ENCODE measurements at regions not wholly inside any gene's neighbourhood (a gene's known extent, or its start where the extent isn't known, plus 50 kb on each side); places are given as distances from the start of the nearest gene placed in this dataset.
A peak's percentile ranks its signal among the peaks of the same experiment; 100 is the strongest.

DNA sequence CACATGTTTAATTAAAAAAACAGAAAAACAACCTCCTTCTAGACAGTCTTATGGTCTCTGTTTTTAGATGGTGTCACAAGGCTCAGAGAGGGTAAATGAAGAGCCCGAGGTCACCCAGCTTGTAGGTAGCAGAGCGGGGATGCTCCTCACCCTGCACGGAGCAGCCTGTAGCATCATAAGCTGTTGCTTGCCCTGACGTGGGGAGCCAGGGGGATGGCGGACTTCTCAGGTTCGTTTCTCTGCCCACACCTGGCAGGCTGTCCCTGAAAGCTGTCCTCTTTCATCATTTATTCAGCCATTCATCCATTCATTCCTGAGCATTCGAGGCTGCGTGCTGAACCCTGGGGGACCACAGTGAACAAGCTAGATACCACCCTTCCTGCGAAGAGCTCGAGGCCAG lies 75.7 kb upstream of the KSR1 start:
- H3K27ac ChIP-seq: peak overlapping the region; percentile 32 to 64
- in situ Hi-C loops (cut with MboI; ENCODE audit: low pct_unique_long_range_greater_than_20kb in 2 of 9, low sequenced_read_pairs in 9 of 9, unreplicated experiment in 9 of 9): loop anchor here in 1 of 9 experiments (25.0 kb wide), 1 partner anchor 207 kb away; no protein-coding TSS in a partner anchor
- H3K4me1 ChIP-seq (replicated peaks in 1 of 2): peaks cover 20% of the 10 kb centered on the region in 2 donors
- peak in 4 of 8 experiments; percentile 7 to 37 (median 22) for ATAC-seq (replicated peaks in 6 of 8)
- no peak overlapping the region for H3K4me3 ChIP-seq
- WGBS, 10 experiments: 53 to 90% (median 76%) methylated on average over 2 to 8 of the region's 10 CpGs; no CpG with 5 or more reads in 6 of the 10 experiments

DNA sequence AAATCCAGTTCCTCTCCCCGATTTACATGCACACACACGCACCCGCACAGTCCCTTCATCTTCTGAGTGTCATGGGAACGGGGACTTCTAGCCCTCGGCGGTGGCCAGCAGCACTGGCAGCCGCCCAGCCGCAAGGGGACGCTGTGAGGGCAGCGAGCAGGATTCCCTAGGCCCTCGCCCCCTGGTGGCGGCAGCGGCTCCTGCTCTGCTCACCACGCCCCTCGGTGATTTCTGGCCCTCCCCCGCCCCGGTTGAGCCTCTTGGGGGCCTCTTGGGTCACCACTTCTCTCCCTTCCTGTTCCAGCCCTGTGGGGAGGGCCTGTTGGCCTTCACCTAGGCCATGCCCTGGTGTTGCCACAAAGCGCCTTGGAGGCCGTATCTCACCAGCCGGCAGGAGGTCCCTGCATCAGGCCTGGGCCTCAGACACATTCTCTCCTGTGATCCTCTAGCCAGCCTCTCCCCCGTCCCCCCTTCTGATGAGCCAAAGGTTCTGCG lies 75.2 kb upstream of the KSR1 start:
- 40 to 100% (median 57%) methylated on average over 1 to 6 of the region's 22 CpGs; no CpG with 5 or more reads in 5 of the 10 experiments for WGBS, 10 experiments
- ATAC-seq (replicated peaks in 6 of 8): peak in 6 of 8 experiments; percentile 31 to 67 (median 48)
- in situ Hi-C loops (cut with MboI; ENCODE audit: low pct_unique_long_range_greater_than_20kb in 2 of 9, low sequenced_read_pairs in 9 of 9, unreplicated experiment in 9 of 9): loop anchor here in 1 of 9 experiments (25.0 kb wide), 1 partner anchor 206 kb away; no protein-coding TSS in a partner anchor
- Histone ChIP-seq H3K4me1 (replicated peaks in 1 of 2) (peaks cover 20% of the 10 kb centered on the region in 2 donors), H3K27ac (peak overlapping the region in 1 of 2 donors; percentile 32), H3K4me3 (no peak overlapping the region)

DNA sequence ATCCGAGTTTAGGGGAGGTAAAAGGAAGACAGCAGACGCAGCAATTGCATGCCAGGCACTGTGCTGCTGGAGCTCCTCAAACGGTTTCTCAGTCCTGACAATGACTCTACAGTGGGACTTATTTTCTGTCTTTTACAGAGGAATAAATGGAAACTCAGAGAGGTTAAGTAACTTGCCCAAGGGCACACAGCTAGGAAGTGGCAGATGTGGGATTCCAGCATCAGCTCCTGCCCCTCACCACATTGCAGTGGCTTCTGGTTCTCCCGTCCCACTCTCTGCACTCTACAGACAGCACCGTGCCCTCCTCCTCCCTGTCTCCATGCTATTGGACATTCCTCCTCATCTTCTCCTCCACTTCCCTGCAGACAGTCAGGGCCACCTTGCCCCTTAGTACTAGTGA lies 74.2 kb upstream of the KSR1 start:
- ATAC-seq (replicated peaks in 6 of 8): no peak
- in situ Hi-C loops (cut with MboI; ENCODE audit: low pct_unique_long_range_greater_than_20kb in 2 of 9, low sequenced_read_pairs in 9 of 9, unreplicated experiment in 9 of 9): loop anchor here in 1 of 9 experiments (25.0 kb wide), 1 partner anchor 205 kb away; no protein-coding TSS in a partner anchor
- 89 to 100% (median 97%) methylated on average over 1 to 5 of the region's 5 CpGs; no CpG with 5 or more reads in 2 of the 10 experiments for WGBS, 10 experiments
- Histone ChIP-seq H3K4me1 (replicated peaks in 1 of 2) (peaks cover 20% of the 10 kb centered on the region in 2 donors), H3K27ac (no peak overlapping the region), H3K4me3 (no peak overlapping the region)

DNA sequence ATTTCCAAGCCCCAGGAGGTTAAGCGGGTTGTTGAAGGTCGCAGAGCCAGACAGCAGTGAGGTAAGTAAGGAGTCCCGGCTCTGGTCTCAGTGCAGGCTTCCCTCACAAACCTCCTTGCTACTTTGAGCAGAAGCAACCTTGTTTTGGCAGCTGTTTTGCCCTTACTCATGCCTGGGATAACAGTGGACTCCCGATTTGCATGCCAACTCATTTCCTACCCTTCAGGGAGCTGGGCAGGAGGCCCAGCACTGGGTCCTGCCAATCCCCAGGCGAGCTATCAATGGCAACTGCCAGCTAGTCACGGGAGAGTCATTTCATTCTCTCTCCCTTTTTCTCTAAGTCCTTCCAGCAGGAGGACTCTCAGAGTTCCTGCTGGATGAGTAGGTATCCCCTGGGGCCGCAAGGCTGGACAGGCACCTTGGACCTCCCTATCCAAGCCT lies 72.0 kb upstream of the KSR1 start:
- in situ Hi-C loops (cut with MboI; ENCODE audit: low pct_unique_long_range_greater_than_20kb in 2 of 9, low sequenced_read_pairs in 9 of 9, unreplicated experiment in 9 of 9): loop anchor here in 1 of 9 experiments (25.0 kb wide), 1 partner anchor 203 kb away; no protein-coding TSS in a partner anchor
- Histone ChIP-seq H3K4me1 (replicated peaks in 1 of 2) (peaks cover 18% of the 10 kb centered on the region in 2 donors), H3K4me3 (no peak overlapping the region), H3K27ac (no peak overlapping the region)
- ATAC-seq (replicated peaks in 6 of 8): peak in 6 of 8 experiments; percentile 23 to 67 (median 62)
- WGBS, 10 experiments: 0 to 83% (median 62%) methylated on average over 1 to 7 of the region's 7 CpGs; no CpG with 5 or more reads in 3 of the 10 experiments

DNA sequence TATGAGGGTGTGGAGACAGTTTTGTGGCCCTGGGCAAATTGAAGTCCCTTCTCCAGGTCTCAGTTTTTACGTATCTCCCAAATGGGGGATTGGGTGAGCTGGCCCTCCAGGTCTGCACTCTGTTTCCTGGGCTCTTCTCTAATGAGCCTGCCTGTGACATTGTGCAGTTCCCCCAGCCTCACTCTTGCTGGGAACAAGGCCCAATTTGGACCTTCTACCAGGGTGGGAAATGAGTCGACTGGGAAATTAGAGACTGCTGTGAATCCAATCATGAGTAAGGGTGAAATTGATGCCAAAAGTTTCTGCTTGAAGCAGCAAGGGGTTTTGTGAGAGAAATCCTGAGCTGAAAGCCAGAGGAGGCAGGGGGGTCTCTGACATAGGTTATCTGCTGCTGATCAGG lies 71.5 kb upstream of the KSR1 start:
- no peak for ATAC-seq (replicated peaks in 6 of 8)
- no peak overlapping the region for H3K27ac ChIP-seq
- 80 to 100% (median 80%) methylated on average over 1 to 2 of the region's 2 CpGs; no CpG with 5 or more reads in 7 of the 10 experiments for WGBS, 10 experiments
- peaks cover 13% of the 10 kb centered on the region in 2 donors for H3K4me1 ChIP-seq (replicated peaks in 1 of 2)
- in situ Hi-C loops (cut with MboI; ENCODE audit: low pct_unique_long_range_greater_than_20kb in 2 of 9, low sequenced_read_pairs in 9 of 9, unreplicated experiment in 9 of 9): loop anchor here in 1 of 9 experiments (25.0 kb wide), 1 partner anchor 203 kb away; no protein-coding TSS in a partner anchor
- no peak overlapping the region for H3K4me3 ChIP-seq

DNA sequence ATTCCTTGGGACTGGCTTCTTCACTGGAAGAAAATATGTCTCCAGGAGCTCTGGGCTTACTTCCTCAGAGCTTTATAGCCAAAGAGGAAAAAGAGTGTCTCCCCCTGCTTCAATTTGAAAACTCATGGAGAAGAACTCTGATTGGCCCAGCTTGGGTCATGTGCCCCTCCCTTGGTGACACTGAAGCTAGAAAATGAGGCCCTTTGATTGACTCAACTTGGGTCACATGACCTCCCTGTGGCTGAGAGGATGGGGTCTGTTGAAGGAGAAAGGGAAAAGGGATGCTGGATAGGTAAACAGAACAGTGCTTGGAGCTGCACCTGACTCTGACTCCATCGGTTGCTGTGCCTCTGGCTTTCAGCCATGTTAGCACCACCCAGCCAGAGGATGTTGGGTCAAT lies 70.6 kb upstream of the KSR1 start:
- H3K27ac ChIP-seq: no peak overlapping the region
- in situ Hi-C loops (cut with MboI; ENCODE audit: low pct_unique_long_range_greater_than_20kb in 2 of 9, low sequenced_read_pairs in 9 of 9, unreplicated experiment in 9 of 9): loop anchor here in 1 of 9 experiments (25.0 kb wide), 1 partner anchor 202 kb away; no protein-coding TSS in a partner anchor

DNA sequence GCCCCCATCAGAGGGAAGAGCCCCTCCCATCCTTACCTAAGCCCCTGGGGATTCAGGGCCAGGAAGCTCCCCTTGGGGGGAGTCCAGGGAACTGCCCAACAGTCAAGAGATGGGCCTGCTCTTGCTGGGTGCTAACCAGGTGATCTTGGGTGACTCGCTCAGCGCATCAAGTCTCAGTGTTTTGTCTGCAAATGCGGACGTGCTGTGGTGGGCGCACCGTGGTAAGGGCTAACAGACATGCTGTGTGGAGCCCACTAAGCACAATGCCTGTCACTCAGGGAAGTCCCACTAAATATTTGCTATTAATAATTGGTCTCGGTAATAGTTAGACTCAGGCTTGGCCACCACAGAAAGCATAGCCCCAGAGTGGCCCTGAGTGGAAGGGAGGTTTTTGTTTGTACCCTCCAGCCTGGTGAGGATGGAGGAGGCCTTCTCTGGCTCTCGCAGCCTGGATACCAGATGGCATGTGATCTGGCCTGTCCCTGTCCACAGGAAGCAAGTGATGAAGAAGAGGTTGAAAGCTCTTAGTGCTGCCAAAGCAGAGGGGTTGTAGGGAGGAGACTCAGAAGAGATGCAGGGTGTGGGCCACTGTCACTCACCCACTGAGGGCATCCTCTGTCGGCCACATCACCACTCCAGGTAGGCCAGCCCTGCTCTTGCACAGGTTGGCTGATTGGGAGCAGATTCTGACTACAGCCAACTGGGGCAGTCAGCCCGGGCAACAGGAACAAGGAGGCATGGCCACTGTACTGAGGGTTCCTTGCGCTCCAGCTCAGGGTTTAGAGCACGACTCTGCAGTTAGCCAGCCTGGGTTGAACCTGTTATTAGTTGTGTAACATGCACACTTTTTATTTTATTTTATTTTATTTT lies 69.8 kb upstream of the KSR1 start:
- H3K4me3 ChIP-seq: no peak overlapping the region
- no peak overlapping the region for H3K27ac ChIP-seq
- no peak for ATAC-seq (replicated peaks in 6 of 8)
- 50 to 100% (median 92%) methylated on average over 1 to 10 of the region's 12 CpGs; no CpG with 5 or more reads in 4 of the 10 experiments for WGBS, 10 experiments
- H3K4me1 ChIP-seq (replicated peaks in 1 of 2): no peaks in the 10 kb centered on the region
- in situ Hi-C loops (cut with MboI; ENCODE audit: low pct_unique_long_range_greater_than_20kb in 2 of 9, low sequenced_read_pairs in 9 of 9, unreplicated experiment in 9 of 9): loop anchor here in 1 of 9 experiments (25.0 kb wide), 1 partner anchor 201 kb away; no protein-coding TSS in a partner anchor

More for the DNA sequence above, 70.6 kb upstream of the KSR1 start:
- Histone ChIP-seq H3K4me1 (replicated peaks in 1 of 2) (peaks cover 5 to 6% of the 10 kb centered on the region in 2 donors), H3K4me3 (no peak overlapping the region)
- no peak for ATAC-seq (replicated peaks in 6 of 8)
- WGBS, 10 experiments: no CpG with 5 or more reads among the region's 1 CpG

DNA sequence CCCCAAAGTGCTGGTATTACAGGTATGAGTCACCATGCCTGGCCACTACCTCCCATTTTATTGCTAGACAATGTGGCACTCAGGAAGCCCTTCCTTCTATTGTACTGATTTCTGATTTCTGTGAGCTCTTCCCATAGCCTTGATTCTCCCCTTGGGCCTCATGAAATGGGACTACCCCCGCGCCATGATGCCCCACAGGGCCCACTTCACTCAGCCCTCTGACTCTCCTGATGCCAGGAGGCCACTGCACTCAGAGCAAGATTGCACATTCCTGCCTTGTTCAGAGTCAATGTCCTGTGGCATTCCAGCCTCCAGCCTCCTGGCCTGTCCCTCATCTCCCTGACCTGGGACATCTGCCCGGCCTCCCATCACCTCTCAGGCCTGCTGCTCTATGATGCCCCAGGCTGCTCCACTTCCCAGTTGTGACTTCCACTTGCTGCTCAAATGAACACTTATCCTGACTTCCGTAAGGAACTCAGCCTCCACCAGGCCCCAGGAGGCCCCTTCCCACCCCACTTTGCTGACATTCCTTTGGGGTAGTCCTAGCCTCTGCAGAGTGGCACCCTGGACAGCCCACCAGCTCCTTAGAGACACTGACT lies 66.6 kb upstream of the KSR1 start:
- H3K4me1 ChIP-seq (replicated peaks in 1 of 2): no peaks in the 10 kb centered on the region
- no peak for ATAC-seq (replicated peaks in 6 of 8)
- no peak overlapping the region for H3K4me3 ChIP-seq
- 53 to 94% (median 86%) methylated on average over 3 to 4 of the region's 4 CpGs; no CpG with 5 or more reads in 7 of the 10 experiments for WGBS, 10 experiments
- H3K27ac ChIP-seq: no peak overlapping the region
- in situ Hi-C loops (cut with MboI; ENCODE audit: low pct_unique_long_range_greater_than_20kb in 2 of 9, low sequenced_read_pairs in 9 of 9, unreplicated experiment in 9 of 9): loop anchor here in 1 of 9 experiments (25.0 kb wide), 1 partner anchor 198 kb away; no protein-coding TSS in a partner anchor

DNA sequence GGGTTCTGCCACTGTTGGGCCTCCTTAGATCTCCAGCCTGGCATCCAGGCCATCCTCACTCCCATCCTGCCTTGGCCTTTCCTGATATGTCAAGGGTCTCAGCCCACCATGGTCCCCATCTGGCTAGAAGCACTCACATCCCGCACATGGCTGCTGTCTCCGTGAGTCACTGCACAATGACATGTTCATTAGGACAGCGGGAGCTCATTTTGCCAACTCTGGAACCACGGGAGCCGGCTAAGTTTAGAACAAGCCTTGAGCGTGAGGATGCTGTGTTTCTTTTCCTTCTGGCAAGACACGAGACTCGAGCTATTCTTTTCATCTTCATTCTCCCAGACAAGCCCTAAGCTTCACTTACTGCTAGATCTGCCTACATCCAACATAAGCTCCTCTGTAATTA lies 65.7 kb upstream of the KSR1 start:
- Histone ChIP-seq H3K27ac (no peak overlapping the region), H3K4me3 (no peak overlapping the region), H3K4me1 (replicated peaks in 1 of 2) (no peaks in the 10 kb centered on the region)
- WGBS, 10 experiments: 0 to 100% (median 84%) methylated on average over 1 to 6 of the region's 8 CpGs; no CpG with 5 or more reads in 2 of the 10 experiments
- in situ Hi-C loops (cut with MboI; ENCODE audit: low pct_unique_long_range_greater_than_20kb in 2 of 9, low sequenced_read_pairs in 9 of 9, unreplicated experiment in 9 of 9): loop anchor here in 1 of 9 experiments (25.0 kb wide), 1 partner anchor 197 kb away; no protein-coding TSS in a partner anchor
- no peak for ATAC-seq (replicated peaks in 6 of 8)

DNA sequence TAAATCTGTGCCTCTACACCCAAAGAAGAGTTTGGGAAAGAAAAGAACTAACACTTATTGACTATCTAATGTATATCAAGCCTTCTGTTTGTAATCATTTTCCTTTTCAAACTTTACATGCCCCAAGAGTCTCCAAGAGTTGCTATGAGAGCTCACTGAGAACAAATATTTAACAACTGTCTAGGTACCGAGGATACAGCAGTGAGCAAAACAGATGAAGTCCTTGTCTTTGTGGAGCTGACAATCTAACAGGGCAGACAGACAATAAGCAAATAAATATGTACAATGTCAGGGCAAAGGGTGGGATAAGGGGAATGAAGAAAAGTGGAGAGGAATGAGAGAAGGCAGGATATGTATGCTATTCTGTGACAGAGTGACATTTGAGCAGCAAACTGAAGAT lies 64.8 kb upstream of the KSR1 start:
- in situ Hi-C loops (cut with MboI; ENCODE audit: low pct_unique_long_range_greater_than_20kb in 2 of 9, low sequenced_read_pairs in 9 of 9, unreplicated experiment in 9 of 9): loop anchor here in 1 of 9 experiments (25.0 kb wide), 1 partner anchor 196 kb away; no protein-coding TSS in a partner anchor
- H3K4me3 ChIP-seq: no peak overlapping the region
- H3K27ac ChIP-seq: no peak overlapping the region
- no peaks in the 10 kb centered on the region for H3K4me1 ChIP-seq (replicated peaks in 1 of 2)
- WGBS, 10 experiments: 14 to 100% (median 71%) methylated on average over 1 of the region's 1 CpG
- ATAC-seq (replicated peaks in 6 of 8): peak in 2 of 8 experiments; percentile 31 to 94

DNA sequence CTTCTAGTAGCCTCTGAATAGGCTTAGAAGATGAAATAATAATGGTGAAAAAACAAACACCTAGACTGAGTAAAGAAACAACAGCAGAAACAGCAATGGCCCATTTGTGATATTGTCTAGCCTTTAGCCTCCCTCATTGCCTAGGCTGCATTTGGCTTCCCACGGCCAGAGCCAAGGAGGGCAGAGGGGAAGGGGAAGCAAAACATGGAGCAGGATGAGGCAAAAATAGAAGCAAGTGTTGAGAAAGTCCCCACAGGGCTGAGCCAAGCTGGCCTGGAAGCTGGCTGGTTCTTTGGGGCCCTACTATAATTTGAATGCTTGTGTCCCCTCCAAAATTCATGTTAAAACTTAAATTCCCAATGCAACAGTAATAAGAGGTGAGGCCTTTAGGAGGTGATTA lies 60.2 kb upstream of the KSR1 start:
- Histone ChIP-seq H3K4me3 (no peak overlapping the region), H3K4me1 (replicated peaks in 1 of 2) (no peaks in the 10 kb centered on the region), H3K27ac (no peak overlapping the region)
- 50 to 100% (median 71%) methylated on average over 1 of the region's 1 CpG; no CpG with 5 or more reads in 4 of the 10 experiments for WGBS, 10 experiments
- in situ Hi-C loops (cut with MboI; ENCODE audit: low pct_unique_long_range_greater_than_20kb in 2 of 9, low sequenced_read_pairs in 9 of 9, unreplicated experiment in 9 of 9): loop anchor here in 1 of 9 experiments (25.0 kb wide), 1 partner anchor 191 kb away; no protein-coding TSS in a partner anchor
- no peak for ATAC-seq (replicated peaks in 6 of 8)

DNA sequence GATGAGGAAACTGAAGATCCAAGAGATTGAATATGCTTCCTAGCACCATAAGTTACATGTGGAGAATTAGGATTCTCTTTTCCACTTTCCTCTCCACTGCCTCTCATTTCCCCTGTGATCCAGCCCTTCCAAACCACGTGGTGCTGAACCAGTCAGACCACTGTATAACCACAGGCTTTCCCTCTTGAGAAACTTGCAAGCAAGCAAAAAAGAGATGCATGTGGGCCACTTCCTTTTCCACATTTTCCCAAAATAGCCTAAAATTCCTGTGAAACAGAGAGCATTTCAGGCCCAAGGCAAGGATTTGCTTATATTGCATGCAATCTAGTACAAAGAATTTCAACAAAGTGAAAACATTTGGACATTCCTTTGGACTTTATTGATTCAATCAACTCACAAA lies 59.3 kb upstream of the KSR1 start:
- no peaks in the 10 kb centered on the region for H3K4me1 ChIP-seq (replicated peaks in 1 of 2)
- no peak overlapping the region for H3K27ac ChIP-seq
- no peak overlapping the region for H3K4me3 ChIP-seq
- in situ Hi-C loops (cut with MboI; ENCODE audit: low pct_unique_long_range_greater_than_20kb in 2 of 9, low sequenced_read_pairs in 9 of 9, unreplicated experiment in 9 of 9): loop anchor here in 1 of 9 experiments (25.0 kb wide), 1 partner anchor 190 kb away; no protein-coding TSS in a partner anchor
- no peak for ATAC-seq (replicated peaks in 6 of 8)
- 0 to 67% (median 40%) methylated on average over 1 of the region's 1 CpG; no CpG with 5 or more reads in 5 of the 10 experiments for WGBS, 10 experiments

Data from motor neuron (in vitro differentiated cells).